DMS53 (cell line): ENCODE measurements at regions not wholly inside any gene's neighbourhood (a gene's known extent, or its start where the extent isn't known, plus 50 kb on each side); places are given as distances from the start of the nearest gene placed in this dataset.

Experiments
- DNase-seq: peaks from one replicate; lab custom pipeline; 2025; lab: John Stamatoyannopoulos, UW

DNA sequence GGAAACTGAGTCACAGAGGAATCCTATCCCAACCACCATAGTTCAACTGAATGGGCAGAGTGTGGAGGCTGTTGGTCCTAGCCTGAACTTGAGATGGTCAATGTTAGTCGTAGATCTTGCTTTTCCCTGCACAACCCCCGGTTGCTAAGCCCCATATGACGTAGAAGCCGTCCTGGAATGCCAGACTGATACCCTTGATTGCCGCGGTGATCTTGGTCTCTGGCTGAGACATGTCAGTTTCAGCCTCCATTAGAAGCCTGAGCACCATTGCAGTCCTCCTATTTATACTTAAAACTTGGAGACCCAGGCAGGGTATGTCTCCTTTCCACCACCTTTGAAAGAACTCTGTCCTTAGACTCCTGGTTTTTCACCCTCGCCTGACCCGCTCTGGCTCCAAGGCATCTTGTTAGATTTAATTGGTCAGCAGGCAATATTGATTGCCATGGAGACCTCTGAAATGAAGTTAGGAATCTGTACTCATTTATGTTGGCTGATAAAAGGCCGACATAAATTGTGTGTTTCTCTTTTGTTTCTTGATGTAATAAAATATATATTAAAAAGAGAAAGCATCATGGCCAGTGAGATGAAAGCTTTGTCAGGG lies 53.4 kb downstream of the RPLP1 start:
- no peak for DNase-seq

DNA sequence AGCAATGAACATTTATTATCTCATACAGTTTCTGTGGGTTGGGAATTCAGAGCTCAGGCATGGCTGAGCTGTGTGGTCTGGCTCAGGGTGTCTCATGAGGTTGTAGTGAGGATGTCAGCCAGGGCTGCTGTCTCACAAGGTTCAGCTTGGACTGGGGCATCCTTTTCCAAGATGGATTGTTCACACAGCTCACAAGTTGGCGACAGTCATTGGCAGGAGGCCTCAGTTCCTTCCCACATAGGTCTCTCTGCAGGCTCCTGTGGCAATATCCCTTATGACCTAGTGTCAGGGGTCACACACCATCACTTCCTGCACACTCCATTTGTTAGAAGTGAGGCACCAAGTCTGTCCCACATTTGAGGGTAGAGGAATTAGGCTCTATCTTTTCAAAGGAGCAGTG lies 56.0 kb downstream of the RPLP1 start:
- no peak for DNase-seq

DNA sequence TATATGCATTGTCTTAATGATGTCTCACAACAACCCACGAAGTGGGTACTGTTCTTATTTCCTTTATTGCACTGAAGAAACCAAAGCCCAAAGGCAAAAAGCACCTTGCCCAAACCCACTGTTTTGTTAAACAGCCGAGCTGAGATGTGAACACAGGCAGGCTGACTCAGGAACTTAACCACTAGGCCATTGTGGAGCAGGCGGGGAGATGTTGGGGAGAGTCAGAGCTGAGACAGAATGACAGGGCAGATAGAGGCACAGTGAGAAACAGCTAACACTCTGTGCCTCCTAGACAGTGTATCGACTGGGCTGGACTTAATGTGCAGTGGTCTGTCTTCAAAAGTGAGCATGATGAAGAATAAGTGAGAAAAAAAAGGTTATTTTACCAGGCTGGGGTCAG lies 56.5 kb downstream of the RPLP1 start:
- DNase-seq, result no peak

DNA sequence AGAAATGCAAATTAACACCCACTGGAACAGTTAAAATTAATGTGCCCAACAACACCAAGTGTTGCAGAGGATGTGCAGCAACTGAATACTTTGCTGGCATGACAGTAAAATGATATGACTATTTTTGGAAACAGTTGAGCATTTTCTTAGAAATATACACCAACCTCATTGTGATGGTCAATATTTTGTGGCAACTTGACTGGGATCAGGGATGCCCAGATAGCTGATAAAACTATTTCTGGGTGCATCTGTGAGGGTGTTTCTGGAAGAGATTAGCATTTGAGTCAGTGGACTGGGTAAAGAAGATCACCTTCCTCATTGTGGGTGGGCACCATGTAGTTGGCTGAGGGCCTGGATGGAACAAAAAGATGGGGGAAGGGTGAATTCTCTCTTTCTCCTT lies 57.9 kb downstream of the RPLP1 start:
- no peak for DNase-seq

DNA sequence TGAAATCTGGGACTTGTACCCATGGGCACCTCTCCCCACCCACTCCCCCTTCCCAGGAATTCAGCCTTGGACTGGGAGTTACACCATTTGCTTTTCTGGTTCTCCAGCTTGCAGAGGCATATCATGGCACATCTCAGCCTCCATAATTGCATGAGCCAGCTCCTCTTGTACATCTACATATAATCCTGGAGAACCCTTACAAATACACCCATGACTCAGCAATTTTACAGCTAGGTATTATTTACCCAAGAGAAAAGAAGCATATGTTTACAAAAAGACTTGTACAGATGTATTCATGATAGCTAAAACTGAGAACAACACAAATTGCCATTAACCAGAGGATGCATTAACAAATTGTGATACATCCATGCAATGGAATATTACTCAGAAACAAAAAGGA lies 58.4 kb downstream of the RPLP1 start:
- peak; percentile 61 for DNase-seq

DNA sequence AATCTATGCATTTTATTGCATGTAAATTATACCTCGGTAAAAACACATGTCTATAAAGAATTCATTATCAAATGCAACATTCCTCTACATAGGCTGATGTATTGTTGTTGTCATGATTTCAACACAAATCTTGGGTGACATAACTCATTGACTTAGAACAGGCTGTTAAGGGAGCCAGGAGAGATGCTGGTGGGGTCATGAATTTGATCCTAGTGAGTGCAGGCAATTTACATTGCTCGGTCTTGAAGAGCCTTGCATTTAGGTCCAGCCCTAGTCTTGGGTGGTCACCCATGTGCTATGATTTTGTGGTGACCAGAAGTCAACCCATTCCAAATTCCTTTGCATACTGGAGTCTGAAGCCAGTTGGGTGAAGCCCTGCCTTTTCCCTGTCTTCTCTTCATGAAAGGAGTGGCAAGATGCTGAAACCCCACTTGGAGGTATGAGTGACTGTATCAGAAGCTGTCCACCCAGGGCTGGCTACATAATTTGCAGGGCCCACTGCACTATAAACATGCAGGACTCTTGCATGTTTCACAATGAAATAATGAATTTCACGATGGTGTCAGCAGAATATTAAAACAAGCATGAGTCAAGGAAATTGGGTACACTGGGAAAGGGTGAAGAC lies 59.2 kb downstream of the RPLP1 start:
- no peak for DNase-seq

DNA sequence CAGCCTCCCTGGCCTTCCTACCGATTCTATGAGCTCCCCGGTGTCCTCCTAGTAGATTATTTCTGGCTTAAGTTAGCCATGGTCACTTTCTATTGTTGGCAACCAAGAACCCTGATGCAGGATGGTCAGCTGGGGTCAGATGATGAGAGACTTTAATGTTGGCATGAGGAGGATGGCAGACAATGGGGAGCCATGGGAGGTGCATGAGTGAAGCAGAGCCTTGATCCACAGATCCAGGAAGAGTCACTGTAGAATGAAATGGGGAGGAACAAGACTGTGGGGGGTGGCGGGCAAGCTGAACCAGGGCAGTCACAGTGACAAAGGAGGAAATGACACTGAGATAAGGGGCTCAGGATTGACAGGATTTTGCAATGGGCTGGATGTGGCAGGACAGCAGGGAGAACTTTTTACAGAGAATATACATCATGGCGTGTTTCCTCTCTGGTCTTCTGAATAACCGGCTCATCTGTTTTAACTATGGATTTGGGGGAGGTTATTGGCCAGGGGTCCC lies 60.9 kb downstream of the RPLP1 start:
- no peak for DNase-seq

DNA sequence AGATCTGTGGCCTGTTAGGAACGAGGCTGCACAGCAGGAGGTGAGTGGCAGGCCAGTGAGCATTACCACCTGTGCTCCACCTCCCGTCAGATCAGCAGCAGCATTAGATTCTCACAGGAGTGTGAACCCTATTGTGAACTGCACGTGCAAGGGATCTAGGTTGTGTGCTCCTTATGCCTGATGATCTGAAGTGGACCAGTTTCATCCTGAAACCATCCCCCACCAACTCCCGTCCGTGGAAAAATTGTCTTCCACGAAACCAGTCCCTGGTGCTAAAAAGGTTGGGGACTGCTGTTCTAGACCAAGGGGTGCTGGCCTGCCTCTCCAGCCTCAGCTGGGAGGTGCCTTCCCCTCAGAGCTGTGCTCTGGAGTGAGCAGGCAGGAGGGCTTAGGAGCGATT lies 61.4 kb downstream of the RPLP1 start:
- no peak for DNase-seq

DNA sequence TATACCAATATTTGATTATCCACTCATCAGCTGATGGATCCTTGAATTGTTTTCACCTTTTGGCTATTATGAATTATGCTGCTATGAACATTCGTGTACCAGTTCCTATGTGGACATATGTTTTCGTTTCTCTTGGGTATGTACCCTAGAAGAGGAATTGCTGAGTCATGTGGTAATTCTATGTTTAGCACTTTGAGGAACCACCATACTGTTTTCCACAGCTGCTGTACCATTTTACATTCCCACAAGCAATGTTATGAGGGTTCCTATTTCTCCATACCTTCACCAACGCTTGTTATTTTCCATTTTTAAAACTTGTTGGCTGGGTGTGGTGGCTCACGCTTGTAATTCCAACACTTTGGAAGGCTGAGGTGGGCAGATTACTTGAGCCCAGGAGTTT lies 62.9 kb downstream of the RPLP1 start:
- no peak for DNase-seq

DNA sequence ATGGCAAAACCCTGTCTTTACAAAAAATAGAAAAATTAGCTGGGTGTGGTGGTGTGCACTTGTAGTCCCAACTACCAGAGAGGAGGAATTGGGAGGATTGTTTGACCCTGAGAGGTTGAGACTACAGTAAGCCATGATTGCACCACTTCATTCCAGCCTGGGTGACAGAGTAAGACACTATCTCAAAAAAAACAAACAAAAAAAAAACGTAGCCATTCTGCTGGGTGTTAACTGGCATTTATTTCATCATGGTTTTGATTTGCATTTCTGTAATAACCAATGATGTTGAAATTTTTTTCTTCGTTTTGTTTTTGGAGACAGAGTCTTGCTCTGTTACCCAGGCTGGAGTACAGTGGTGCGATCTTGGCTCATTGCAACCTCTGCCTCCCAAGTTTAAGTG lies 63.3 kb downstream of the RPLP1 start:
- no peak for DNase-seq

DNA sequence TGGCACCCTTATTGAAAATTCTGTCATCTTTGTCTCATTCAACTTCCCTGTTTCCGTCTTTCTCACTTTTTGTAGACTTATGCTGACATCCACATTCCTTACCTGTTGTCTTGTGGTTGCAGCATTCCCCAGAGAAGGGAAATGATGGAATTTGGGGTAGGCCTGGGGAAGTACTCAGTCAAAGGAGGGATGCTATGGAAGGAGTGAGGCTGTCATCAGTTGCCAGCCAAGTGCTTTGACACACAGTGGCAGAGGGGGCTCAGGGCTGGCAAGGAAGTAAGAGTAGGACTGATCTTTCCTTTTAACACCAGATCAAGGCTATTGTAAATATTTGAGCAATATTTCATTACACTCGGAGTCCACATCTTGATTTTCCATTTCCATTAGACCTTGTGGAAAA lies 64.4 kb downstream of the RPLP1 start:
- no peak for DNase-seq

DNA sequence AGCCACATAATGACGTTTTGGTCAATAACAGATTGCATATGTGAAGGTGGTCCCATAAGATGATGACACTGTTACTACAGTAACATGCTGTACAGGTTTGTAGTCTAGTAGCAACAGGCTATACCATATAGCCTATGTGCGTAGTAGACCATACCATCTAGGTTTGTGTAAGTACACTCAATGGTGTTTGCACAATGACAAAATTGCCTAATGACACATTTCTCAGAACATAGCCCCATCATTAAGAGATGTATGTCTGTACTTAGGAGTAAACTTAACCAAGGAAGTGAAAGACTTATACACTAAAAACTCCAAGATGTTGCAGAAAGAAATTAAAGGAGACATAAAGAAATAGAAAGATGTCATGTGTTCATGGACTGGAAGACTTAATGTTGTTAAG lies 66.2 kb downstream of the RPLP1 start:
- peak; percentile 44 for DNase-seq

DNA sequence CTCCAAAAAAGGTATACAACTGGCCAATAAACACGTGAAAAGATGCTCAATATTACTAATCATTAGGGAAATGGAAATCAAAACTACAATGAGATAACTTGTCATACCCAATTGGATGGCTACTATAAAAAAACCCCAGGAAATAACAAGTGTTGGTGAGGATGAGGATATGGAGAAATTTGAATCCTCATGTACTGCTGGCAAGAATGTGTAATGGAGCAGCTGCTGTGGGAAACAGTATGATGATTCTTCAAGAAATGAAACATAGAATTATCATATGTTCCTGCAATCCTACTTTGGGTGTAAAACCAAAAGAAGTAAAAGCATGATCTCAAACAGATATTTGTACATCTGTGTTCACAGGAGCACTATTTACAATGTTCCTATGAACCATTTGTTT lies 67.4 kb downstream of the RPLP1 start:
- no peak for DNase-seq

DNA sequence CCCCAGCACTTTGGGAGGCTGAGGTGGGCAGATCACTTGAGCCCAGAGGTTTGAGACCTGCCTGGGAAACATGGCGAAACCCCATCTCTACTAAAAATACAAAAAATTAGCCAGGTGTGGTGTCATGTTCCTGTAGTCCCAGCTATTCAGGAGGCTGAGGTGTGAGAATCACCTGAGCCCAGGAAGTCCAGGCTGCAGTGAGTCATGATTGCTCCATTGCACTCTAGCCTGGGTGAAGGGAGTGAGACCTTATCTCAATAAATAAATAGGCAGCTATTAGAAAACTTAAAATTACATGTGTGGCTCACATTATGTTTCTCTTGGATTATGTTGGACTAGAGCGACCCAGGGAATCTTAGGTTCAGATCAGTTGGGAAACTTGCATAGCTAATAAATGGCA lies 69.7 kb downstream of the RPLP1 start:
- peak; percentile 69 for DNase-seq

DNA sequence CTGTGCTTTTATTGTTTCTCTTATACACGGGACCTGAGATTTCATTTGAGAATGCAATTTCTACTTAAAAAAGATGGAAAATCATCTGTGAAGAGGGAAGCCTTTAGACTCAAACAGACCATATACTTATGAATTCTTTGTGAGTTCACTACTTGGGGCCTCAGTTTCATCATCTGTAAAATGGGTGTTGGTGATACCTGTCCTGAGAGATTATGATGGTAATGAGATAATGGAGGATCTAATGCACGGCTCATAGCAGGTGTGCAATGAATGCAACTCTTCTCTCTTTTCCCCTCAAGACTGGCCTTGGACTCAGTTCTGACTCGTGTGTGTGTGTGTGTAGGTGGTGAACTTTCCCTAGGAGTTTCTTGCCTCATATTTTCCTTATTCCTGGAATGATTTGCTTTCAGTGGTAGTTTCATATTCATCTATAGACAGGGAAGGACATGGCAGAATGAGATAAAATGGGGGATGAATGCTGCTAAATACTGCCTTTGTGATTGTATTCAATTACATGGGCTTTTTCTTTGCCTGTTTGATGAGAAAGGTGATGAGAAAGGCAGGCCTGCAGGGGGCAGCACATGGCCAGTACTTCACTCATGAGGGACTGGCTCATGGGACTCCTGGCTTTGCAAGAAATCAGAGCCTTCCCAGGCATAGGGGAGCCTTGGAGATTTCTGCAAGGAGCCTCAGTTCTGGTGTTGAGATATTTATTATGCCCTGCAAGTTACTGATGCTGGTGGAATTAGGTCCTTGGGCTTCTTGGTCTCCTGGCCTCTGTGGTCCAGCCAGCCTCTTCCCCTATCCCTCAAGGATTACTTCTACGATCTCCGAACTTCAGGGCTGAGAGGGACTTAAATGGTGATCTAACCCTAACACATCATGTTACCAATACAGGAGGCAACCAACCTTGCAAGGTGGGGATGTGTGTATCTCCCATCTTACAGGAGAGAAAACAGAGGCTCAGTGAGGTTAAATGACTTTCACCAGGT lies 70.7 kb downstream of the RPLP1 start:
- peak; percentile 85 for DNase-seq

DNA sequence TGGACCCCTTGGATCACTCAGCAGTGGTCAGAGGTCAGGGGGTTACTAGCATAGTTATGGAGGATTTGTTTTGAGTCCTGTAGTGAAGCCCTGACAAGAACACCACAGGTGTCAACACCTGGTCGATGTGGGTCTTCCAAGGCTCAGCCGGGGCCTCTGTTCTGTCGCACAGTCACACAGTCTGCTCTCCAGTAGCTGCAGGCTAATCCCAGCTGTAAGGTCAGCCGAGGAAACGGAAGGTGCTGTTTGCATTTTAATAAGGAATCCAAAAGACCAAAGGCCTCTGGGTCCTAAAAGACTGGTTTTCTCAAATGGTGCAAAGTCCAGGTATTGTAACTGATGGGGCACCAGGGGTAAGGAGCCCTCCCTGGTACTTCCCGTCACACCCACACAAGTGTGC lies 71.7 kb downstream of the RPLP1 start:
- DNase-seq, result no peak

DNA sequence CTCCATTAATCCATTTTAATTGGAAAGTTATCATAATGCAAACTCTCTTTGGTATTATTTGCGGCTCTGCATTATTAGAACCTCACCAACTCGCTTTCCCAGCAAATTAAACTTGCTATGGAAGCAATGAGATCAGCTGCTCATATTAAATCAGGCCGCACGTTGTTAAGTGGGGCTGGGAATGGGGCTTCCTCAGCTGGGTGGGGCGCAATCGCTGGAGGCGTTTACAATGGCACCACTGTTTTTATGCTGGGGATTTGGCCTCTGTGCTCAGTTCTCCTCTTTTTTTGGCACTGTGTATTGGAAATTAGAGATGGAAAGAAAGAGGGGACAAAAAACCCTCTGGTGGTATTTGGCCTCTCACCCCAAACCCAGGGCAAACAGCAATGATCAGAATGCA lies 72.2 kb downstream of the RPLP1 start:
- no peak for DNase-seq

DNA sequence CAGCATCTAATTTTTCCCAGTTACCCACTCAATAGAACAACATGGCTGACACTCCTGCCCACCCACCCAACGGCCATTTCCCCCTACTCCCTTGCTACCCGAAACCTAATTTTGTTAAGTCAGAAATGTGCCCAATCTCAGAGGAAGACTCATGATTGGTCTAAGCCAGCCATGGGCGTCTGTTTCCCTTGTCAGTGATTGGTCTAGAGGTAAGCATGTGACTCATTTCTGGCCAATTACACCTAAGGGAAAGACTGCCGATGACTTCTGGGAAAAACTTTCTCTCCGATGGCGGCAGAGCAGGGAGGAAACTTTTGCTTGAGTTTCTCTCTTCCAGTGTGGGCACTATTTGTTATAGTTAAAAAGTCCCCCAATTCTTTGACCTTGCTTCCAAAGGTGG lies 72.9 kb downstream of the RPLP1 start:
- DNase-seq, result no peak

DNA sequence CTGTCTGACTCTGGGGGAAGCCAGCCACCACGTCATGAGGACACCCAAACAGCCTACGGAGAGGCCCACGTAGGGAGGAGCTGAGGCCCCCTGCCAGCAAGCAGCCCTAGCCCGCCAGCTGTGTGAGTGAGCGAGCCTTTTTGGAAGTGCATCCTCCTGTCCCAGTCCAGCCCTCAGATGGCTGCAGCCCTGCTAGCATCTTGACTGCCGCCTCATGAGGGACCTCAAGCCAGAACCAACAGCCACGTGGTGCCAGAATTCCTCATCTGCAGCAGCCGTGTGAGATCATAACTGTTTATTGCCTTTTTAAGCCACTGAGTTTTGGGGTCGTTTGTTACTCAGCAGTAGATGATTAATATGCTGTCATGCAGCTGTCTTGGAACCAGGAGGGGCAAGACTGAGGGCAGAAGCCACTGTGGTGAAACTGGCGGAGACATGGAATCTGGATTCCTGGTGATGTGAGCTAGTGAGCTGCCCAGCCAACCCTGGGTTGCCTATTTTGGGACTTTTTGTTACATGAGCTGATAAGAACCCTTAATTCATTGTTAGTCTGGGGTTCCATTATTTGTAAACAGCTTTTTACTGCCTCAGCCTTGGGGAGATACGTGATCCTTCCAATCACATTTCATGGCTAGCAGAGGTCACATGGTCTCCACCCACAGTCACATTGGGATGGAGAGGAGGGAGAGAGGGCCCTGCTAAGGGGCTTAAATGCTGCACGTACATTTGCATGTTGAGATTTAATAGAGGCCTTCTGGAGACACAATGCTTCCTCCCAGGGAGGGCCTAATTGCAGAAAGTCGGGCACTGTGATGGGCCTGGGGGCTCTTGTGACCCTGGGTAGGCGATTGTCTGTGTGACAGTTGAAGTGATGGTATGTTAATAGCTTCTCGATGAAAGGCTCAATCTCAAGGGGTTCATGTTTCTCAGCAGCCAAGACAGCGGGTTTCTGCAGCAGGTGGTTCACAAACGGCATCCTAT lies 73.8 kb downstream of the RPLP1 start:
- no peak for DNase-seq

DNA sequence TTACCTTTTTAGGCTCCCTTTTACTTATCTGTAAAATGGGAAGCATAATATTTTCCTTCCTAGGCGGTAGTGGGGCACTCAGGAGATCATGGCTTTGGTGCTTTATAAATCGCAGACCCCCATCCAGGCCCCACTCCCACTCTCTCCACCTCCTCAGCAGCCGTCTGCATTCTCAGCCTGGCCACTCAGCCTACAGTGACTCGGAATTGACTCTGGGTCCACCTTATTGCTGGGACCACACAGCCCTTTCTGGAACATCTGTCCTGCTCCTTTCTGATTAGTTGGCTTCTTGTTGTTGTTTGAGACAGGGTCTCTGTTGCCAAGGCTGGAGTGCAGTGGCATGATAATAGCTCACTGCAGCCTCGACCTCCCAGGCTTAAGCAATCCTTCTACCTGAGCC lies 76.5 kb downstream of the RPLP1 start:
- DNase-seq, result no peak

DNA sequence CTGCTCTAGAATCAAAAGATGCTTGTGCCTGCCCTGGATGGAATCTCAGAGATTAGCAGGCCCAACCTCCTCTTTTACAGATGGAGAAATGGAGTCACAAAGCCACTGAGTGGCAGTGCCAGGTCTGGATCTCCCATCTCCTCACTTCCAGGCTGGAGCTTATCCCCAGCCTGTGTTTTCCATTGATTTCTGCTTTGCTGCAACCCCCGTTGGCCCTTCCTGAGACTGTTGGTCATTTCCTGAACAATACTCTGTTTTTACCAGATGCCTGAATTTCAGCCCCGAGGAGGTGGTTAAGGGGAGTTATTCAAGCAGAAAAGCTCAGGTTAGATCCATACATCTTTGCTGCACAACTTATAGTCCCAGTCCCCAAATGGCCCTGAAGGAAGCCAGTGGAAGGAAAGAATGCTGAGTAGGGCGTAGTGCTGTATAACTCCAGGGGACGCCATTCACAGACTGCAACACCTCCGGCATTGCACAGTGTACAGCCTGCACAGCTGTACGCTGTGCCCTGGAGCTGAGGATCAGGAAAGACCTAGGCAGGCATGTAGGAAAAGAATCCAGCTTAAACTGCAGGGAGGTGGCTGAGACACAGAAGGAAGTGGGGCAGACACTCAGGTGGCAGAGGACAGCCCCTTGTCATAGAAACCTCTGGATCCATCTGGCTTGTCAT lies 77.5 kb downstream of the RPLP1 start:
- no peak for DNase-seq
